ENCODE measurements at regions not wholly inside any gene's neighbourhood (a gene's known extent, or its start where the extent isn't known, plus 50 kb on each side); places are given as distances from the start of the nearest gene placed in this dataset.

GRCh38 chr3:178047496-178047895 is 488.7 kb upstream of the KCNMB2 start:
- DNase-seq = no peak

GRCh38 chr3:178048768-178049167 is 487.5 kb upstream of the KCNMB2 start:
- DNase-seq = no peak

GRCh38 chr3:178054471-178054870 is 481.8 kb upstream of the KCNMB2 start:
- DNase-seq = no peak

- DNase-seq = no peak
These were observed 480.3 kb upstream of the KCNMB2 start for GRCh38 chr3:178055939-178056338.

GRCh38 chr3:178056868-178057267 is 479.4 kb upstream of the KCNMB2 start:
- no peak for DNase-seq

- no peak for DNase-seq
These were observed 477.6 kb upstream of the KCNMB2 start for GRCh38 chr3:178058629-178059028.

- no peak for DNase-seq
These were observed 477.1 kb upstream of the KCNMB2 start for GRCh38 chr3:178059119-178059518.

- DNase-seq = no peak
These were observed 476.4 kb upstream of the KCNMB2 start for GRCh38 chr3:178059836-178060235.

- DNase-seq = no peak
These were observed 475.8 kb upstream of the KCNMB2 start for GRCh38 chr3:178060407-178060806.

GRCh38 chr3:178062126-178062525 is 474.1 kb upstream of the KCNMB2 start:
- no peak for DNase-seq

- DNase-seq = no peak
These were observed 472.8 kb upstream of the KCNMB2 start for GRCh38 chr3:178063461-178063860.

- DNase-seq = no peak
These were observed 468.5 kb upstream of the KCNMB2 start for GRCh38 chr3:178067721-178068120.

- no peak for DNase-seq
These were observed 463.6 kb upstream of the KCNMB2 start for GRCh38 chr3:178072391-178073305.

GRCh38 chr3:178073366-178073765 is 462.9 kb upstream of the KCNMB2 start:
- DNase-seq = no peak

- no peak for DNase-seq
These were observed 460.9 kb upstream of the KCNMB2 start for GRCh38 chr3:178075344-178075743.

- no peak for DNase-seq
These were observed 457.3 kb upstream of the KCNMB2 start for GRCh38 chr3:178078953-178079352.

GRCh38 chr3:178079966-178080365 is 456.3 kb upstream of the KCNMB2 start:
- no peak for DNase-seq

GRCh38 chr3:178082326-178082906 is 453.8 kb upstream of the KCNMB2 start:
- DNase-seq = no peak

- no peak for DNase-seq
These were observed 452.1 kb upstream of the KCNMB2 start for GRCh38 chr3:178083906-178084866.

- DNase-seq = peak; percentile 43
These were observed 451.1 kb upstream of the KCNMB2 start for GRCh38 chr3:178084938-178085816.

GRCh38 chr3:178085817-178086123 is 450.5 kb upstream of the KCNMB2 start:
- DNase-seq = no peak

GRCh38 chr3:178086144-178086825 is 450.0 kb upstream of the KCNMB2 start:
- no peak for DNase-seq
